ENCODE measurements at regions not wholly inside any gene's neighbourhood (a gene's known extent, or its start where the extent isn't known, plus 50 kb on each side); places are given as distances from the start of the nearest gene placed in this dataset.

GRCh38 chr18:57214976-57215375 is 68.1 kb downstream of the BOD1L2 start:
- Histone ChIP-seq H4K8ac (replicated peaks; ENCODE audit: insufficient read length, low read depth, low read length) (no peak overlapping the region), H4K5ac (ENCODE audit: insufficient read length, low read depth, low read length) (no peak overlapping the region), H3K9ac (ENCODE audit: extremely low read depth, insufficient read length, low read length) (no peak overlapping the region), H2BK12ac (ENCODE audit: insufficient read length, low read depth, low read length) (no peak overlapping the region), H3K14ac (ENCODE audit: insufficient read depth, low read length) (no peak overlapping the region), H3K23ac (ENCODE audit: insufficient read length, low read depth, low read length) (no peak overlapping the region), H2AK5ac (ENCODE audit: insufficient read length, low read length) (no peak overlapping the region), H2BK120ac (ENCODE audit: low read depth, low read length, poor library complexity, severe bottlenecking) (no peak overlapping the region), H3K56ac (ENCODE audit: insufficient read length, low read depth, low read length) (no peak overlapping the region), H2AFZ (ENCODE audit: low read length) (no peak overlapping the region), H2BK15ac (ENCODE audit: low read depth, low read length) (no peak overlapping the region), H3K27me3 (ENCODE audit: insufficient read depth, low read length) (no peaks in the 10 kb centered on the region; the same call in 1 of the 2 replicates), H3K79me1 (ENCODE audit: insufficient read depth, low read depth, low read length, poor library complexity, severe bottlenecking) (no peaks in the 10 kb centered on the region), H2BK5ac (ENCODE audit: insufficient read length, low read length) (no peak overlapping the region), H4K91ac (ENCODE audit: insufficient read length, low read depth, low read length) (no peak overlapping the region), H3K4ac (ENCODE audit: low read depth, low read length) (no peak overlapping the region), H3K23me2 (ENCODE audit: insufficient read length, low read depth, low read length, poor library complexity, severe bottlenecking) (no peaks in the 10 kb centered on the region), H4K20me1 (ENCODE audit: control insufficient read depth, insufficient read depth, insufficient read length) (no peaks in the 10 kb centered on the region), H2BK20ac (ENCODE audit: low read depth, low read length, poor library complexity, severe bottlenecking) (no peak overlapping the region), H3K9me3 (ENCODE audit: control insufficient read depth, low read depth, low read length) (no peaks in the 10 kb centered on the region), H3T11ph (ENCODE audit: low read length) (no peak overlapping the region), H3K18ac (ENCODE audit: insufficient read length, low read depth, low read length) (no peak overlapping the region), H3K27ac (ENCODE audit: insufficient read length, low read depth, low read length) (no peak overlapping the region), H3K79me2 (ENCODE audit: insufficient read depth, low read length) (no peaks in the 10 kb centered on the region), H3K4me1 (ENCODE audit: insufficient read depth, low read length) (peaks cover 5% of the 10 kb centered on the region; the same call in 1 of the 2 replicates), H3K4me2 (ENCODE audit: insufficient read depth, insufficient read length, low read length) (no peak overlapping the region)
- peaks cover 12 to 13% of the 10 kb centered on the region in 2 experiments for H3K4me1 Mint-ChIP-seq
- TF ChIP-seq, protein P1, sequence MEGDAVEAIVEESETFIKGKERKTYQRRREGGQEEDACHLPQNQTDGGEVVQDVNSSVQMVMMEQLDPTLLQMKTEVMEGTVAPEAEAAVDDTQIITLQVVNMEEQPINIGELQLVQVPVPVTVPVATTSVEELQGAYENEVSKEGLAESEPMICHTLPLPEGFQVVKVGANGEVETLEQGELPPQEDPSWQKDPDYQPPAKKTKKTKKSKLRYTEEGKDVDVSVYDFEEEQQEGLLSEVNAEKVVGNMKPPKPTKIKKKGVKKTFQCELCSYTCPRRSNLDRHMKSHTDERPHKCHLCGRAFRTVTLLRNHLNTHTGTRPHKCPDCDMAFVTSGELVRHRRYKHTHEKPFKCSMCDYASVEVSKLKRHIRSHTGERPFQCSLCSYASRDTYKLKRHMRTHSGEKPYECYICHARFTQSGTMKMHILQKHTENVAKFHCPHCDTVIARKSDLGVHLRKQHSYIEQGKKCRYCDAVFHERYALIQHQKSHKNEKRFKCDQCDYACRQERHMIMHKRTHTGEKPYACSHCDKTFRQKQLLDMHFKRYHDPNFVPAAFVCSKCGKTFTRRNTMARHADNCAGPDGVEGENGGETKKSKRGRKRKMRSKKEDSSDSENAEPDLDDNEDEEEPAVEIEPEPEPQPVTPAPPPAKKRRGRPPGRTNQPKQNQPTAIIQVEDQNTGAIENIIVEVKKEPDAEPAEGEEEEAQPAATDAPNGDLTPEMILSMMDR (conservative IDR thresholded peaks at IDR 0.05), result no peak
- H3K4me3 Mint-ChIP-seq, result no peak overlapping the region
- H3K36me3 Mint-ChIP-seq (ENCODE audit: insufficient read depth in 1 of 3, low read depth in 3 of 3), result peaks cover 0 to 3% (median 0%) of the 10 kb centered on the region in 3 experiments; a peak in 2 of 7 replicates
- peaks cover 2% of the 10 kb centered on the region for H3K27me3 Mint-ChIP-seq (ENCODE audit: low read depth)
- H3K9me3 Mint-ChIP-seq, result peaks cover 2 to 5% of the 10 kb centered on the region in 2 experiments; a peak in 2 of 5 replicates
- no peak overlapping the region for H3K27ac Mint-ChIP-seq
- DNase-seq, result no peak
- no CpG with 5 or more reads among the region's 3 CpGs for WGBS (ENCODE audit: extremely low coverage, insufficient read length, low lambda C conversion rate)
